Osteocyte (in vitro differentiated cells): ENCODE measurements at regions not wholly inside any gene's neighbourhood (a gene's known extent, or its start where the extent isn't known, plus 50 kb on each side); places are given as distances from the start of the nearest gene placed in this dataset.

Source experiments
- DNase-seq: peaks from one replicate; pipeline ENCODE4 v3.0.0; 2021; ENCODE audit warnings: mixed read lengths; ENCODE audit not compliant: unreplicated experiment; ENCODE audit errors: extremely low spot score
- H3K27ac Mint-ChIP-seq: one replicate; pipeline ENCODE4 v1.8.0; 2021; ENCODE audit warnings: mild to moderate bottlenecking, mixed read lengths; ENCODE audit not compliant: unreplicated experiment
- H3K27me3 Mint-ChIP-seq: one replicate; pipeline ENCODE4 v1.8.0; 2021; ENCODE audit warnings: mixed read lengths; ENCODE audit not compliant: unreplicated experiment
- H3K36me3 Mint-ChIP-seq: one replicate; pipeline ENCODE4 v1.8.0; 2021; ENCODE audit warnings: mixed read lengths; ENCODE audit not compliant: unreplicated experiment
- H3K4me1 Mint-ChIP-seq: one replicate; pipeline ENCODE4 v1.8.0; 2021; ENCODE audit warnings: mixed read lengths; ENCODE audit not compliant: unreplicated experiment
- H3K4me3 Mint-ChIP-seq: one replicate; pipeline ENCODE4 v1.8.0; 2021; ENCODE audit warnings: mild to moderate bottlenecking, moderate library complexity, mixed read lengths; ENCODE audit not compliant: unreplicated experiment
- H3K9me3 Mint-ChIP-seq: one replicate; pipeline ENCODE4 v1.8.0; 2021; ENCODE audit warnings: mixed read lengths; ENCODE audit not compliant: unreplicated experiment
- TF ChIP-seq, protein P1 (sequence below): fragments of 200-600 bp; sonication (generic); IDR thresholded peaks from 2 replicates; pipeline ENCODE4 v1.5.0; 2021; ENCODE audit warnings: antibody characterized with exemption, mild to moderate bottlenecking, moderate library complexity

- no peaks in the 10 kb centered on the region for H3K4me1 Mint-ChIP-seq
- no peak overlapping the region for H3K27ac Mint-ChIP-seq
- no peak overlapping the region for H3K4me3 Mint-ChIP-seq
- H3K27me3 Mint-ChIP-seq, result no peaks in the 10 kb centered on the region
- no peak for DNase-seq
- peaks cover 24% of the 10 kb centered on the region for H3K9me3 Mint-ChIP-seq
- H3K36me3 Mint-ChIP-seq, result no peaks in the 10 kb centered on the region
- TF ChIP-seq, protein P1, sequence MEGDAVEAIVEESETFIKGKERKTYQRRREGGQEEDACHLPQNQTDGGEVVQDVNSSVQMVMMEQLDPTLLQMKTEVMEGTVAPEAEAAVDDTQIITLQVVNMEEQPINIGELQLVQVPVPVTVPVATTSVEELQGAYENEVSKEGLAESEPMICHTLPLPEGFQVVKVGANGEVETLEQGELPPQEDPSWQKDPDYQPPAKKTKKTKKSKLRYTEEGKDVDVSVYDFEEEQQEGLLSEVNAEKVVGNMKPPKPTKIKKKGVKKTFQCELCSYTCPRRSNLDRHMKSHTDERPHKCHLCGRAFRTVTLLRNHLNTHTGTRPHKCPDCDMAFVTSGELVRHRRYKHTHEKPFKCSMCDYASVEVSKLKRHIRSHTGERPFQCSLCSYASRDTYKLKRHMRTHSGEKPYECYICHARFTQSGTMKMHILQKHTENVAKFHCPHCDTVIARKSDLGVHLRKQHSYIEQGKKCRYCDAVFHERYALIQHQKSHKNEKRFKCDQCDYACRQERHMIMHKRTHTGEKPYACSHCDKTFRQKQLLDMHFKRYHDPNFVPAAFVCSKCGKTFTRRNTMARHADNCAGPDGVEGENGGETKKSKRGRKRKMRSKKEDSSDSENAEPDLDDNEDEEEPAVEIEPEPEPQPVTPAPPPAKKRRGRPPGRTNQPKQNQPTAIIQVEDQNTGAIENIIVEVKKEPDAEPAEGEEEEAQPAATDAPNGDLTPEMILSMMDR, result no peak
Measured at GRCh38 chr18:71541643-71542042, 1002.5 kb downstream of the CBLN2 start.

GRCh38 chr18:71529703-71530303 lies 1014.3 kb downstream of the CBLN2 start:
- TF ChIP-seq, protein P1, result no peak
- Mint-ChIP-seq H3K36me3 (no peaks in the 10 kb centered on the region), H3K4me1 (no peaks in the 10 kb centered on the region), H3K9me3 (peaks cover 8% of the 10 kb centered on the region), H3K27ac (no peak overlapping the region), H3K4me3 (no peak overlapping the region), H3K27me3 (no peaks in the 10 kb centered on the region)
- no peak for DNase-seq

DNA sequence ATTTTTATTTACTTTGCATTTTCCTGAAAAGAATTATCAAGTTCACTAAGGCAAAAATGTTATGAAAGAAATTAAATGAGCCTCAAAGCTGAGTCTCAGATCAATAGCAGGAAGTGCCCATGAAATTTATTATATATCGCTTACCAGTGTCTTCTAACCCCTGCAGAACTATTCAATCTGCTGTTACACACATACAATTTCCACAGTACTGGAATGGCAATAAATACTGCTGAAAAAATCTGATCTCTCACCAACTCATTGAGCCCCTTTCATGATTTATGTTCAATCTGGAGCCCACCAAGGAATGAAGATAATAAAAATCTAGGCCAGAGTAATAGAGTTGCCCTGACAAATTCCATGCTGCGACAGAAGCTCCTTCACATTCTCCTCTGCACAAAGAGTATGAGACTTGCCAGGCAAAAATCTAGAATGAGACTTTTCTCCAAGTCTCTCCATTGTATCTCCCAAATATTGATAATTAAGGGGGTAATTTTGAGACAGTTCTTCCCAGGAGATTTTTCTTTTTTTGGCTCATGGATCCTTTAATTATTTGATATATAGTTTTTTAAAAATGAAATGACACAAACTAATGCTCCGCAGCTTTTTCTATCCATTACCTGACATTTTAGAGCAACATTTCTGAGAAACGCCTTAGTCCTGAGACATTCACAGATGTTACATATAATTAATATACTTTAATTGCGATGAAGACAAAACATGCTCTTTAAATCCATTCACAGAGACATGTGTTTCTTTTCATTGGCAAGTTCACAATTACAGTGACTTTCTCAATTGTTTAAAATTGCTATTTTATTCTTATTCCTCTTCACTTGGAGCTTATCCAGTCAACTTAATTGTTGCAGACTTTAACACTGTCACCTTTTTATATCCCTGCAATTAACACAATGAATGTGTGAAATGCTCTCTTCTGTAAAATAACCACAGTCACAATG lies 1020.4 kb downstream of the CBLN2 start:
- Mint-ChIP-seq H3K9me3 (peaks cover 1% of the 10 kb centered on the region), H3K27me3 (no peaks in the 10 kb centered on the region), H3K4me1 (no peaks in the 10 kb centered on the region), H3K36me3 (no peaks in the 10 kb centered on the region), H3K4me3 (no peak overlapping the region), H3K27ac (no peak overlapping the region)
- DNase-seq, result no peak
- TF ChIP-seq, protein P1, result no peak

- H3K4me3 Mint-ChIP-seq, result no peak overlapping the region
- H3K4me1 Mint-ChIP-seq, result no peaks in the 10 kb centered on the region
- DNase-seq, result no peak
- peaks cover 41% of the 10 kb centered on the region for H3K9me3 Mint-ChIP-seq
- TF ChIP-seq, protein P1, result no peak
- no peak overlapping the region for H3K27ac Mint-ChIP-seq
- H3K27me3 Mint-ChIP-seq, result no peaks in the 10 kb centered on the region
- H3K36me3 Mint-ChIP-seq, result no peaks in the 10 kb centered on the region
Measured at GRCh38 chr18:71505526-71505925, 1038.6 kb downstream of the CBLN2 start.

GRCh38 chr18:71503222-71503621 lies 1040.9 kb downstream of the CBLN2 start:
- TF ChIP-seq, protein P1, result no peak
- no peaks in the 10 kb centered on the region for H3K36me3 Mint-ChIP-seq
- peaks cover 41% of the 10 kb centered on the region for H3K9me3 Mint-ChIP-seq
- no peak overlapping the region for H3K4me3 Mint-ChIP-seq
- H3K4me1 Mint-ChIP-seq, result no peaks in the 10 kb centered on the region
- no peak overlapping the region for H3K27ac Mint-ChIP-seq
- no peaks in the 10 kb centered on the region for H3K27me3 Mint-ChIP-seq
- DNase-seq, result no peak
